Mesendoderm (in vitro differentiated cells): ENCODE measurements at regions not wholly inside any gene's neighbourhood (a gene's known extent, or its start where the extent isn't known, plus 50 kb on each side); places are given as distances from the start of the nearest gene placed in this dataset.
A peak's percentile ranks its signal among the peaks of the same experiment; 100 is the strongest.
"Not testable (repeated sequence)": the region's sequence is repeated elsewhere in the genome, so short reads cannot be mapped to it uniquely, and the experiment has no call there.

ENCODE experiments used
- DNase-seq: peaks from one replicate; pipeline ENCODE4 v3.0.0; 2013
- H2AK5ac ChIP-seq: 2 replicates; pipeline ENCODE4 v1.6.1; 2013; ENCODE audit warnings: low read length, inconsistent platforms
- H2BK120ac ChIP-seq: 2 replicates; pipeline ENCODE4 v1.6.1; 2013; ENCODE audit warnings: low read depth, mild to moderate bottlenecking, low read length, moderate library complexity, mixed read lengths
- H2BK15ac ChIP-seq: replicated peaks from 2 replicates; pipeline ENCODE4 v1.6.1; 2013; ENCODE audit warnings: low read depth, mild to moderate bottlenecking, moderate library complexity
- H2BK5ac ChIP-seq: 2 replicates; pipeline ENCODE4 v1.6.1; 2013; ENCODE audit warnings: low read length, inconsistent platforms
- H3K18ac ChIP-seq: 2 replicates; pipeline ENCODE4 v1.6.1; 2013; ENCODE audit warnings: mild to moderate bottlenecking, low read length, mixed read lengths
- H3K23ac ChIP-seq: one replicate; pipeline ENCODE4 v1.6.1; 2013; ENCODE audit warnings: low read length
- H3K27ac ChIP-seq: 2 replicates; pipeline ENCODE4 v1.5.1; 2013; ENCODE audit warnings: low read depth, mild to moderate bottlenecking, inconsistent platforms, low read length, moderate library complexity
- H3K27me3 ChIP-seq: 2 replicates; pipeline ENCODE4 v1.6.1; 2013; ENCODE audit warnings: low read length, control low read depth, mild to moderate bottlenecking, inconsistent platforms; ENCODE audit not compliant: insufficient read depth, poor library complexity
- H3K36me3 ChIP-seq: 2 replicates; pipeline ENCODE4 v1.6.1; 2013; ENCODE audit warnings: low read length, inconsistent platforms; ENCODE audit not compliant: control insufficient read depth, insufficient read depth
- H3K4ac ChIP-seq: one replicate; pipeline ENCODE4 v1.6.1; 2013; ENCODE audit warnings: low read depth, mild to moderate bottlenecking, low read length, moderate library complexity
- H3K4me1 ChIP-seq: 2 replicates; pipeline ENCODE4 v1.6.1; 2013; ENCODE audit warnings: low read depth, low read length, inconsistent platforms; ENCODE audit not compliant: control insufficient read depth
- H3K4me2 ChIP-seq: 2 replicates; pipeline ENCODE4 v1.6.1; 2013; ENCODE audit warnings: low read length
- H3K4me3 ChIP-seq: 2 replicates; pipeline ENCODE4 v1.5.1; 2013; ENCODE audit warnings: mild to moderate bottlenecking, low read length
- H3K56ac ChIP-seq: one replicate; pipeline ENCODE4 v1.6.1; 2013; ENCODE audit warnings: low read length
- H3K79me1 ChIP-seq: 2 replicates; pipeline ENCODE4 v1.6.1; 2013; ENCODE audit warnings: low read length, inconsistent platforms
- H3K79me2 ChIP-seq: 2 replicates; pipeline ENCODE4 v1.6.1; 2013; ENCODE audit warnings: mild to moderate bottlenecking, low read length; ENCODE audit not compliant: control insufficient read depth, insufficient read depth
- H3K9ac ChIP-seq: 2 replicates; pipeline ENCODE4 v1.6.1; 2013; ENCODE audit warnings: low read length, inconsistent platforms
- H4K5ac ChIP-seq: one replicate; pipeline ENCODE4 v1.6.1; 2013; ENCODE audit warnings: low read length
- H4K8ac ChIP-seq: one replicate; pipeline ENCODE4 v1.6.1; 2013; ENCODE audit warnings: low read depth, mild to moderate bottlenecking, control low read depth, low read length, moderate library complexity
- WGBS: extraction: QIAGEN DNeasy Blood & Tissue Kit; methylation state at CpG from one replicate; pipeline ENCODE4 v1.1.7; 2013; ENCODE audit warnings: low lambda C conversion rate, missing lambda C conversion rate; ENCODE audit not compliant: insufficient coverage; ENCODE audit errors: extremely low coverage; 5-methylcytosine and 5-hydroxymethylcytosine counted together

- H3K79me1 ChIP-seq = no peaks in the 10 kb centered on the region
- no peak overlapping the region for H3K56ac ChIP-seq
- H2AK5ac ChIP-seq = no peak overlapping the region
- no peaks in the 10 kb centered on the region for H3K27me3 ChIP-seq
- H3K4ac ChIP-seq = no peak overlapping the region
- no peak overlapping the region for H2BK5ac ChIP-seq
- no CpG with 5 or more reads among the region's 3 CpGs for WGBS
- H3K4me2 ChIP-seq = no peak overlapping the region
- H3K4me1 ChIP-seq = no peaks in the 10 kb centered on the region
- no peak overlapping the region for H4K8ac ChIP-seq
- H3K79me2 ChIP-seq = no peaks in the 10 kb centered on the region
- DNase-seq = no peak
- no peak overlapping the region for H3K4me3 ChIP-seq
- no peak overlapping the region for H3K27ac ChIP-seq
- H3K36me3 ChIP-seq = no peaks in the 10 kb centered on the region
- no peak overlapping the region for H3K18ac ChIP-seq
- no peak overlapping the region for H2BK15ac ChIP-seq
- H2BK120ac ChIP-seq = no peak overlapping the region
- H3K9ac ChIP-seq = no peak overlapping the region
- H3K23ac ChIP-seq = no peak overlapping the region
- H4K5ac ChIP-seq = no peak overlapping the region
Measured at GRCh38 chr11:88061111-88061510, 114.1 kb downstream of the RAB38 start.

DNA sequence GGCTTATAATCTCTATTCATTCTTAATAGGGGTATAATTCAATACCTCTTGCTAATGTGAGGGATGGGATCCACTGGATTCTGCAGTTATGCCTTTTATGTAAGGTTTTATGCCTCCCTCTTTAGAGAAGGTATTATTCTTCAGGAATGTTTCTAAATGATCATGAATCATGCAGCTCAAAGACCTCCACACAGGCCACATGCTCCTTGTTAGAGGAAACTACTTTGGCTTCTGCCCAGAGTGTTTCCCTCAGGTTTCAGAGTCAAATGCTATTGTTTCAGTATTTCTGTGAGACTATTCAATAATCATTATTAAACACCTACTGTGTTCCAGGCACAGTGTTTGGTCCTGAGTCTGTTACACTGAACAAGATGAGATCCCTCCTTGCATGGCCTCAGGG lies 115.9 kb downstream of the RAB38 start:
- H4K5ac ChIP-seq = no peak overlapping the region
- no peak overlapping the region for H3K4me3 ChIP-seq
- H2BK5ac ChIP-seq = no peak overlapping the region
- no peaks in the 10 kb centered on the region for H3K4me1 ChIP-seq
- no peak overlapping the region for H3K9ac ChIP-seq
- no peak overlapping the region for H2BK120ac ChIP-seq
- H3K4me2 ChIP-seq = no peak overlapping the region
- H3K56ac ChIP-seq = no peak overlapping the region
- no peaks in the 10 kb centered on the region for H3K79me1 ChIP-seq
- no peaks in the 10 kb centered on the region for H3K79me2 ChIP-seq
- H3K18ac ChIP-seq = no peak overlapping the region
- H3K23ac ChIP-seq = no peak overlapping the region
- no peaks in the 10 kb centered on the region for H3K27me3 ChIP-seq
- H2BK15ac ChIP-seq = no peak overlapping the region
- H3K27ac ChIP-seq = no peak overlapping the region
- DNase-seq = no peak
- H3K4ac ChIP-seq = no peak overlapping the region
- no peak overlapping the region for H2AK5ac ChIP-seq
- H4K8ac ChIP-seq = no peak overlapping the region
- no peaks in the 10 kb centered on the region for H3K36me3 ChIP-seq

DNA sequence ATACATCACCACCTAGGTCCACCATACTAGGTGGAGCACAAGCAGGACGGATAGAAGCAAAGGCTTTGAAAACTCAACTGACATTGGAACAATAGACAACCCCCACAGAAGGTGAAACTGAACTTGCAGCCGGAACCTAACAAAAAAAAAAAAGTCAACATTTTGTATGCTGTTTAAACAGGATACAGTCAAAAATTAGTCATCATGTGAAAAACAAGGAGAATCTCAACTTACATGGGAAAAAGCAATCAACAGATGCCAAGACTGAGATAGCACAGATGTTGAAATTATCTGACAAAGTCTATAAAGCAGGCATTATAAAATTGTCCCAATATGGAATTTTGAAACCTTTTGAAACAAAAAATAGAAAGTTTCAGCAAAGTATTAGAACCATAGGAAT lies 123.8 kb downstream of the RAB38 start:
- Histone ChIP-seq H3K23ac (no peak overlapping the region), H3K79me2 (no peaks in the 10 kb centered on the region), H4K5ac (no peak overlapping the region), H3K4me2 (no peak overlapping the region), H3K4me1 (peaks cover 3% of the 10 kb centered on the region), H2BK15ac (no peak overlapping the region), H2AK5ac (peak overlapping the region; percentile 43), H3K4ac (peak overlapping the region; percentile 72), H3K79me1 (no peaks in the 10 kb centered on the region), H3K4me3 (no peak overlapping the region), H2BK120ac (no peak overlapping the region), H3K56ac (peak overlapping the region; percentile 53), H4K8ac (no peak overlapping the region), H2BK5ac (peak overlapping the region; percentile 8), H3K27ac (no peak overlapping the region), H3K18ac (peak overlapping the region; percentile 24), H3K9ac (no peak overlapping the region), H3K36me3 (no peaks in the 10 kb centered on the region), H3K27me3 (no peaks in the 10 kb centered on the region)
- no peak for DNase-seq
- no CpG with 5 or more reads among the region's 2 CpGs for WGBS

- H3K18ac ChIP-seq = no peak overlapping the region
- H3K79me2 ChIP-seq = no peaks in the 10 kb centered on the region
- H2BK15ac ChIP-seq = no peak overlapping the region
- no peak overlapping the region for H3K9ac ChIP-seq
- no peak overlapping the region for H3K56ac ChIP-seq
- H3K4me2 ChIP-seq = no peak overlapping the region
- no peak overlapping the region for H4K5ac ChIP-seq
- H3K23ac ChIP-seq = no peak overlapping the region
- no peaks in the 10 kb centered on the region for H3K27me3 ChIP-seq
- H3K79me1 ChIP-seq = no peaks in the 10 kb centered on the region
- no peak overlapping the region for H3K4ac ChIP-seq
- H3K4me3 ChIP-seq = no peak overlapping the region
- H3K27ac ChIP-seq = no peak overlapping the region
- no peak for DNase-seq
- no peaks in the 10 kb centered on the region for H3K36me3 ChIP-seq
- no peak overlapping the region for H4K8ac ChIP-seq
- no CpG with 5 or more reads among the region's 2 CpGs for WGBS
- no peak overlapping the region for H2BK5ac ChIP-seq
- H2AK5ac ChIP-seq = no peak overlapping the region
- peak overlapping the region; percentile 64 for H2BK120ac ChIP-seq
- H3K4me1 ChIP-seq = peaks cover 3% of the 10 kb centered on the region
Measured at GRCh38 chr11:88050247-88050646, 125.0 kb downstream of the RAB38 start.

GRCh38 chr11:88045288-88045687 lies 130.0 kb downstream of the RAB38 start:
- not testable (repeated sequence) for H3K27me3 ChIP-seq, H3K79me1 ChIP-seq, H2BK5ac ChIP-seq, H3K36me3 ChIP-seq, H3K4ac ChIP-seq, H3K4me2 ChIP-seq, H4K8ac ChIP-seq, H3K23ac ChIP-seq, H3K4me3 ChIP-seq, H3K9ac ChIP-seq, H2AK5ac ChIP-seq, DNase-seq, H3K79me2 ChIP-seq, H4K5ac ChIP-seq
- Histone ChIP-seq H2BK120ac (peak overlapping the region; percentile 40), H3K56ac (peak overlapping the region; percentile 62), H3K18ac (peak overlapping the region; percentile 83), H2BK15ac (peak overlapping the region; percentile 89), H3K27ac (peak overlapping the region; percentile 71), H3K4me1 (peaks cover 11% of the 10 kb centered on the region)
- WGBS = no CpG with 5 or more reads among the region's 11 CpGs

DNA sequence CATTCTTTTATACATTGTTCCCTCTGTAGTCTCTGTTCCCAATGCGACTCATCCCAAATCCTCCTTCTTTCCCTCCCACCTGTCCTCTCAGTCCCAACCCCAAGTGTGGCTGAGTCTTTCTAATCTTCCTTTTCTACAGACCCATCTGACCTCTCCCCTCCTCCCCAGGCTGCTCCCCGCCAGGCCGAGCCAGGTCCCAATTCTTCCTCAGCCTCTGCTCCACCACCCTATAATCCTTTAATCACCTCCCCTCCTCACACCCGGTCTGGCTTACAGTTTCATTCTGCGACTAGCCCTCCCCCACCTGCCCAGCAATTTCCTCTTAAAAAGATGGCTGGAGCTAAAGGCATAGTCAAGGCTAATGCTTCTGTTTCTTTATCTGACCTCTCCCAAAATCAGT lies 130.6 kb downstream of the RAB38 start:
- H3K4ac ChIP-seq, H3K23ac ChIP-seq: not testable (repeated sequence)
- WGBS = no CpG with 5 or more reads among the region's 5 CpGs

More for the DNA sequence above, 130.6 kb downstream of the RAB38 start:
- peak overlapping the region; percentile 76 for H3K56ac ChIP-seq
- H3K4me2 ChIP-seq, H2BK15ac ChIP-seq, H3K27me3 ChIP-seq, H3K79me1 ChIP-seq, H3K36me3 ChIP-seq, H3K9ac ChIP-seq, H4K8ac ChIP-seq, H4K5ac ChIP-seq, H2BK5ac ChIP-seq, H3K79me2 ChIP-seq, H2AK5ac ChIP-seq, H3K4me3 ChIP-seq: not testable (repeated sequence)
- H3K4me1 ChIP-seq = peaks cover 11% of the 10 kb centered on the region
- H3K27ac ChIP-seq = peak overlapping the region; percentile 95
- DNase-seq = peak; percentile 57
- H3K18ac ChIP-seq = peak overlapping the region; percentile 83
- peak overlapping the region; percentile 40 for H2BK120ac ChIP-seq
